Fibroblast of lung (primary cell): ENCODE measurements at regions not wholly inside any gene's neighbourhood (a gene's known extent, or its start where the extent isn't known, plus 50 kb on each side); places are given as distances from the start of the nearest gene placed in this dataset.

Source experiments
- EZH2 ChIP-seq: IDR thresholded peaks from 2 replicates; pipeline ENCODE4 v1.5.1; 2012; ENCODE audit warnings: low read length, control low read depth, mild to moderate bottlenecking; ENCODE audit errors: missing control alignments
- TF ChIP-seq, protein P1 (sequence below), 2 donors: IDR thresholded peaks in 1 of 2; conservative IDR thresholded peaks in 1 of 2; 1 replicate in 1 of 2; 2 replicates in 1 of 2; pipeline ENCODE4 v1.5.1; 2011 to 2012; ENCODE audit warnings: low read length in 2 of 2, control low read depth in 1 of 2, inconsistent platforms in 1 of 2, low read depth in 1 of 2, mild to moderate bottlenecking in 1 of 2

DNA sequence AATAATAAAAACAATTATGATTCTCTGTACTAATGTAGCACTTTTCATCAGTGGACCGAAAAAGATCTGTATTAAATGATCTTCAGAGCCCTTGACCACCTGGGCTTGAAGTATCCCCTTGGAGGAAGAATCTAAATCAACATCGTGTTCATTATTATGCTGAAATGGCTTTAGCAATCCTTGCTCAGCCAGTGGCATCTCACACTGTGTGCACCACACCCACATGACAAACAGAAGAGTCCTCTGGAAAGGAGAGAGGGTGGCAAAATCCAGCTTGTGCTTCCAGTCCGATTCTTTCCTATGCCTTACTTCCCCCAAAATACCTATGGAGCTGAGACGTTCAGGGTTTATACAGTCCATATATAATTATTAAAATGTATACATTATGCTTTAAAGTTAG, 318.5 kb upstream of the RUNX1 start:
- TF ChIP-seq, protein P1, sequence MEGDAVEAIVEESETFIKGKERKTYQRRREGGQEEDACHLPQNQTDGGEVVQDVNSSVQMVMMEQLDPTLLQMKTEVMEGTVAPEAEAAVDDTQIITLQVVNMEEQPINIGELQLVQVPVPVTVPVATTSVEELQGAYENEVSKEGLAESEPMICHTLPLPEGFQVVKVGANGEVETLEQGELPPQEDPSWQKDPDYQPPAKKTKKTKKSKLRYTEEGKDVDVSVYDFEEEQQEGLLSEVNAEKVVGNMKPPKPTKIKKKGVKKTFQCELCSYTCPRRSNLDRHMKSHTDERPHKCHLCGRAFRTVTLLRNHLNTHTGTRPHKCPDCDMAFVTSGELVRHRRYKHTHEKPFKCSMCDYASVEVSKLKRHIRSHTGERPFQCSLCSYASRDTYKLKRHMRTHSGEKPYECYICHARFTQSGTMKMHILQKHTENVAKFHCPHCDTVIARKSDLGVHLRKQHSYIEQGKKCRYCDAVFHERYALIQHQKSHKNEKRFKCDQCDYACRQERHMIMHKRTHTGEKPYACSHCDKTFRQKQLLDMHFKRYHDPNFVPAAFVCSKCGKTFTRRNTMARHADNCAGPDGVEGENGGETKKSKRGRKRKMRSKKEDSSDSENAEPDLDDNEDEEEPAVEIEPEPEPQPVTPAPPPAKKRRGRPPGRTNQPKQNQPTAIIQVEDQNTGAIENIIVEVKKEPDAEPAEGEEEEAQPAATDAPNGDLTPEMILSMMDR (conservative IDR thresholded peaks at IDR 0.05 in 1 of 2, IDR thresholded peaks at IDR 0.05 in 1 of 2; ENCODE audit: low read depth in 1 of 2, low read length in 2 of 2): no peak
- no peak for TF ChIP-seq EZH2
